GM12878 (cell line): ENCODE measurements at regions not wholly inside any gene's neighbourhood (a gene's known extent, or its start where the extent isn't known, plus 50 kb on each side); places are given as distances from the start of the nearest gene placed in this dataset.

Experiments used
- ATAC-seq: fragments of 200-7000 bp; cut with Tn5 transposase; 3 replicates; pipeline ENCODE4 v1.9.1; 2020; ENCODE audit warnings: mild to moderate bottlenecking, moderate library complexity
- BruUV-seq: library from RNA; stranded (reverse); fragments of 400-500 nt; replicated peaks from 2 replicates; lab custom pipeline; 2021; lab: Mats Ljungman, UMichigan
- CTCF ChIA-PET: fragments of 300-600 bp; sonication (Branson Sonifier 250); formaldehyde crosslinking; extraction: SDS; loops from one replicate; lab custom pipeline; 2021; ENCODE audit warnings: inconsistent platforms; lab: Yijun Ruan, JAX
- POLR2A ChIA-PET: fragments of 350-600 bp; formaldehyde crosslinking; extraction: SDS; loops from one replicate; lab custom pipeline; 2021; ENCODE audit warnings: inconsistent platforms; lab: Charles Lee
- RAD21 ChIA-PET: fragments of 300-600 bp; sonication (Branson Sonifier 250); formaldehyde crosslinking; loops from one replicate; lab custom pipeline; 2023; ENCODE audit warnings: antibody characterized with exemption; ENCODE audit not compliant: unreplicated experiment; lab: Charles Lee
- SMC1A ChIA-PET: fragments of 300-600 bp; sonication (Branson Sonifier 250); formaldehyde crosslinking; loops from one replicate; lab custom pipeline; 2023; ENCODE audit not compliant: unreplicated experiment, uncharacterized antibody; lab: Charles Lee
- DNase-seq: peaks from one replicate; pipeline ENCODE4 v3.0.0-alpha.2; 2011; ENCODE audit warnings: low read depth, low spot score
- FAIRE-seq: peaks from 3 replicates; lab custom pipeline; 2011; peaks lifted over from hg19 to GRCh38; lab: Jason Lieb, UNC
- H2AFZ ChIP-seq: 2 replicates; pipeline ENCODE4 v1.6.0; 2011; ENCODE audit warnings: low read depth, low read length, control low read depth; ENCODE audit not compliant: control insufficient read depth
- H3K27ac ChIP-seq: 2 replicates; pipeline ENCODE4 v1.5.1; 2011; ENCODE audit warnings: control low read depth; ENCODE audit not compliant: control insufficient read depth, insufficient read depth
- H3K27me3 ChIP-seq, 2 experiments: replicated peaks in 1 of 2; 2 replicates each; pipeline versions ENCODE4 v1.6.0 to v1.6.1; 2011; ENCODE audit warnings: low read length in 1 of 2; ENCODE audit not compliant: control insufficient read depth in 2 of 2, insufficient read depth in 2 of 2
- H3K36me3 ChIP-seq, 2 experiments: 2 replicates each; pipeline ENCODE4 v1.5.1; 2011; ENCODE audit warnings: low read length in 1 of 2; ENCODE audit not compliant: control insufficient read depth in 2 of 2, insufficient read depth in 2 of 2
- H3K4me1 ChIP-seq: 2 replicates; pipeline ENCODE4 v1.6.1; 2011; ENCODE audit warnings: mild to moderate bottlenecking, low read length, moderate library complexity, mixed read lengths; ENCODE audit not compliant: control insufficient read depth, insufficient read depth
- H3K4me2 ChIP-seq: 2 replicates; pipeline ENCODE4 v1.6.0; 2011; ENCODE audit warnings: control low read depth; ENCODE audit not compliant: control insufficient read depth, insufficient read depth
- H3K4me3 ChIP-seq: fragments of 200-600 bp; sonication (generic); 2 replicates; pipeline ENCODE4 v1.5.1; 2016
- H3K79me2 ChIP-seq: 2 replicates; pipeline ENCODE4 v1.6.0; 2011; ENCODE audit warnings: low read length; ENCODE audit not compliant: control insufficient read depth, insufficient read depth
- H3K9ac ChIP-seq: 2 replicates; pipeline ENCODE4 v1.8.0; 2011; ENCODE audit warnings: low read length, control low read depth, mixed read lengths; ENCODE audit not compliant: control insufficient read depth, insufficient read depth
- H3K9me3 ChIP-seq: replicated peaks from 3 replicates; pipeline ENCODE4 v1.5.1; 2011; ENCODE audit warnings: mild to moderate bottlenecking, low read length; ENCODE audit not compliant: control insufficient read depth, insufficient read depth
- H4K20me1 ChIP-seq: 2 replicates; pipeline ENCODE4 v1.6.0; 2011; ENCODE audit not compliant: control insufficient read depth, insufficient read depth
- ATF7 ChIP-seq: fragments of 450-650 bp; IDR thresholded peaks from 2 replicates; pipeline ENCODE4 v1.6.1; 2016; ENCODE audit warnings: low read depth, mild to moderate bottlenecking
- CREM ChIP-seq: IDR thresholded peaks from 2 replicates; pipeline ENCODE4 v1.6.1; 2014; ENCODE audit warnings: antibody characterized with exemption, low read depth
- EP300 ChIP-seq, 2 experiments: fragments of 150-350 bp in 1 of 2; IDR thresholded peaks; 2 replicates each; pipeline ENCODE4 v1.6.1; 2011 to 2012; ENCODE audit warnings: low read depth in 2 of 2, low read length in 2 of 2, borderline replicate concordance in 1 of 2, improper control_type of control experiment in 1 of 2, inconsistent platforms in 1 of 2; ENCODE audit not compliant: control insufficient read depth in 1 of 2
- GABPA ChIP-seq: IDR thresholded peaks from 2 replicates; pipeline ENCODE4 v1.6.1; 2014; ENCODE audit warnings: antibody characterized with exemption, low read depth, mild to moderate bottlenecking, inconsistent platforms
- KDM1A ChIP-seq: fragments of 200-600 bp; sonication (generic); IDR thresholded peaks from 2 replicates; pipeline ENCODE4 v1.6.1; 2016; ENCODE audit warnings: borderline replicate concordance
- PBX3 ChIP-seq: IDR thresholded peaks from 2 replicates; pipeline ENCODE4 v1.6.1; 2011; ENCODE audit warnings: mild to moderate bottlenecking, low read depth, low read length, moderate library complexity; ENCODE audit not compliant: insufficient replicate concordance
- POLR2AphosphoS2 ChIP-seq: IDR thresholded peaks from 2 replicates; pipeline ENCODE4 v1.6.1; 2011; ENCODE audit warnings: low read depth, mild to moderate bottlenecking, low read length, improper control_type of control experiment, moderate library complexity
- SIX5 ChIP-seq: IDR thresholded peaks from 2 replicates; pipeline ENCODE4 v1.6.1; 2011; ENCODE audit warnings: mild to moderate bottlenecking, low read depth, low read length, moderate library complexity; ENCODE audit not compliant: severe bottlenecking
- SMAD1 ChIP-seq: fragments of 450-650 bp; IDR thresholded peaks from 2 replicates; pipeline ENCODE4 v1.6.1; 2018; ENCODE audit warnings: mild to moderate bottlenecking, low read depth; ENCODE audit not compliant: partially characterized antibody
- SREBF1 ChIP-seq: IDR thresholded peaks from 2 replicates; pipeline ENCODE4 v1.6.1; 2012; ENCODE audit warnings: mild to moderate bottlenecking, low read length
- SREBF2 ChIP-seq: IDR thresholded peaks from 2 replicates; pipeline ENCODE4 v1.6.1; 2012; ENCODE audit warnings: mild to moderate bottlenecking, low read length
- TBL1XR1 ChIP-seq: IDR thresholded peaks from 2 replicates; pipeline ENCODE4 v1.6.1; 2012; ENCODE audit warnings: low read depth, low read length, improper control_type of control experiment
- ZNF207 ChIP-seq: fragments of 450-650 bp; IDR thresholded peaks from 2 replicates; pipeline ENCODE4 v1.6.1; 2014; ENCODE audit warnings: antibody characterized with exemption, mild to moderate bottlenecking, borderline replicate concordance
- ZNF592 ChIP-seq: fragments of 450-650 bp; IDR thresholded peaks from 2 replicates; pipeline ENCODE4 v1.6.1; 2017; ENCODE audit warnings: mild to moderate bottlenecking, moderate library complexity
- WGBS: methylation state at CpG from one replicate; pipeline ENCODE4 v1.1.6; 2016; ENCODE audit warnings: low lambda C conversion rate; ENCODE audit not compliant: insufficient replicate concordance, insufficient coverage; ENCODE audit errors: missing lambda C conversion rate; 5-methylcytosine and 5-hydroxymethylcytosine counted together
- in situ Hi-C: fragments of 300-500 bp; cut with MboI; formaldehyde crosslinking; loops from 9 replicates; pipeline ENCODE4 v1.14.3; 2018; ENCODE audit warnings: mixed read lengths
- intact Hi-C: fragments of 100-400 bp; cut with micrococcal nuclease; formaldehyde crosslinking; loops from one replicate; pipeline ENCODE4 v1.14.2; 2022; ENCODE audit not compliant: unreplicated experiment

GRCh38 chr14:48456051-48456450 lies 780.6 kb upstream of the MDGA2 start (continued):
- no peak for TF ChIP-seq SMAD1
- TF ChIP-seq PBX3, result no peak
- TF ChIP-seq ZNF207, result no peak
- TF ChIP-seq TBL1XR1, result no peak
- TF ChIP-seq CREM, result no peak
- no peak for TF ChIP-seq POLR2AphosphoS2
- TF ChIP-seq ZNF592, result no peak

GRCh38 chr14:48454887-48455286 lies 779.5 kb upstream of the MDGA2 start:
- 45% methylated on average over 2 of the region's 2 CpGs for WGBS
- RAD21 ChIA-PET, result no interaction called here
- DNase-seq, result no peak
- no peak for TF ChIP-seq SIX5
- no peak for TF ChIP-seq SREBF2
- TF ChIP-seq CREM, result no peak
- no peak for TF ChIP-seq SREBF1
- TF ChIP-seq ATF7, result no peak
- TF ChIP-seq GABPA, result no peak
- TF ChIP-seq KDM1A, result no peak
- no peak for TF ChIP-seq EP300 (IDR thresholded peaks at IDR 0.05; ENCODE audit: borderline replicate concordance in 1 of 2, control insufficient read depth in 1 of 2, low read depth in 2 of 2, low read length in 2 of 2)

More at GRCh38 chr14:48454887-48455286, 779.5 kb upstream of the MDGA2 start:
- Histone ChIP-seq H3K4me1 (no peaks in the 10 kb centered on the region), H3K9me3 (no peaks in the 10 kb centered on the region), H3K27ac (no peak overlapping the region), H4K20me1 (no peaks in the 10 kb centered on the region), H2AFZ (no peak overlapping the region), H3K36me3 (no peaks in the 10 kb centered on the region), H3K9ac (no peak overlapping the region), H3K4me2 (no peak overlapping the region), H3K79me2 (no peaks in the 10 kb centered on the region), H3K27me3 (no peaks in the 10 kb centered on the region), H3K4me3 (no peak overlapping the region)
- BruUV-seq, result no TSS peak
- no peak for FAIRE-seq
- CTCF ChIA-PET, result no interaction called here
- no peak for ATAC-seq
- in situ Hi-C loops, result no loop called here
- SMC1A ChIA-PET, result interaction anchor here (0.9 kb wide), 1 partner anchor 41 kb away, joined by 3 read pairs; no protein-coding TSS in a partner anchor
- intact Hi-C loops, result no loop called here
- POLR2A ChIA-PET, result no interaction called here
